ENCODE measurements at regions not wholly inside any gene's neighbourhood (a gene's known extent, or its start where the extent isn't known, plus 50 kb on each side); places are given as distances from the start of the nearest gene placed in this dataset.
"Not testable (repeated sequence)": the region's sequence is repeated elsewhere in the genome, so short reads cannot be mapped to it uniquely, and the experiment has no call there.

GRCh38 chrX:128691872-128692271 lies 639.7 kb upstream of the ACTRT1 start:
- no peak for DNase-seq (ENCODE audit: low spot score)
- intact Hi-C loops (cut with DNase I): no loop called here

DNA sequence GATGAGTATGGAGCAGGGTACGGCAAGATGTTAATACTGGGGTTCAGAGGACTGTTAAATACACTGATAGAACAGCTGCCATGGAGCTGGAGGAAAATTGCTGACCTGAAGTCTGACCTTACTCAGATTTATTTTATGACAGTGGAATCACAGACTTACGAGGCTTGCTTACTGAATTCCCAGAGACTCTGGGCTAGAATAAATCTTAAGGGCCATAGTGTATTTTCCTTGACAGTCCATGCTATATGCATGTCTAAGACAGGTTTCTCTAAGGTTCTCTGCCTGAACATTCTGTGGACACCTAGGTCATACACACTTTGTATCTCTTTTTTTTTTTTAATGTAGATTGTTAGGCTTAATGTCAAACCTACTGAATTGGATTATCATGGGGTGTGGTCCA lies 633.2 kb upstream of the ACTRT1 start:
- intact Hi-C loops (cut with DNase I): no loop called here
- DNase-seq (ENCODE audit: low spot score): no peak

GRCh38 chrX:128676651-128677050 lies 624.4 kb upstream of the ACTRT1 start:
- intact Hi-C loops (cut with DNase I): no loop called here
- DNase-seq (ENCODE audit: low spot score): no peak

GRCh38 chrX:128674326-128675086 lies 622.3 kb upstream of the ACTRT1 start:
- DNase-seq (ENCODE audit: low spot score): peak; percentile 62
- intact Hi-C loops (cut with DNase I): not testable (repeated sequence)

DNA sequence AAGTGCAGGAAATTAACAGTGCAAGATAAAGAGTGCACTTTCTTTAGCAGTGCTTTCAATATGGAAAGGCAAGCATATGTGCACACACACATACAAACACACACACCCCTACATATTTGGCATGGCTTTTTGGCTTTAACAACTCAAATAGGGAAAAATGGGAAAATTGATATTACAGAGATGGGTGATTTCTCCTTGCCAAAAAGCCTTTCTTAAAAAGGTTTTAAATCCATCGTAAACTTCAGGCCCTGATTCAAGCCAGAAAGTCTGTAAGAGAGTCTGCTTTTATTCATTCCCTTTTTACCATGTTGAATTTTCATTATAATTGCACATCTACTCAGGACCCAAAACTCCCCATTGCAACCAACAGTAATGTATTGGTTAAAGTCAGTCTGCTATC lies 612.0 kb upstream of the ACTRT1 start:
- DNase-seq (ENCODE audit: low spot score): no peak
- intact Hi-C loops (cut with DNase I): no loop called here

- intact Hi-C loops (cut with DNase I): no loop called here
- no peak for DNase-seq (ENCODE audit: low spot score)
These were observed 601.4 kb upstream of the ACTRT1 start for GRCh38 chrX:128653524-128654060.

DNA sequence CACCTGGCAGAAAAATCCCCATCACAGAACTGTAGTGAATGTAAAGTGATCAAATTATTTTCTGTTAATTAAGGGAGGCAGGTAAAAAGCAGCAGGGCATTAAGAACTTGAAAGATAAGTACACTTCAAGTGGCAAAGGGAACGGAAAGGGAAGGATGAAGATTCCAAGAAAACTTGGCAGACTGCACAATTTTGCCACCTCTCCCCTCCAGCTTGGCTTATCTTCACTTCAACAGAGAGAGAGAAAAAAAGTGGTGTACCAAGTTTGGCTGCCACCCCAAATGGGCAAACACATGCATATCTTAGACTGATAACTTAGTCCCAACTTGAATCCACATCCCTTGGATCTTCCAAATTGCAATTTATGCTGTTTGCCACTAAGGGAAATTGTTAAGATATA lies 598.1 kb upstream of the ACTRT1 start:
- no peak for DNase-seq (ENCODE audit: low spot score)
- intact Hi-C loops (cut with DNase I): no loop called here

- DNase-seq (ENCODE audit: low spot score): no peak
- intact Hi-C loops (cut with DNase I): no loop called here
These were observed 582.6 kb upstream of the ACTRT1 start for GRCh38 chrX:128634754-128635153.

DNA sequence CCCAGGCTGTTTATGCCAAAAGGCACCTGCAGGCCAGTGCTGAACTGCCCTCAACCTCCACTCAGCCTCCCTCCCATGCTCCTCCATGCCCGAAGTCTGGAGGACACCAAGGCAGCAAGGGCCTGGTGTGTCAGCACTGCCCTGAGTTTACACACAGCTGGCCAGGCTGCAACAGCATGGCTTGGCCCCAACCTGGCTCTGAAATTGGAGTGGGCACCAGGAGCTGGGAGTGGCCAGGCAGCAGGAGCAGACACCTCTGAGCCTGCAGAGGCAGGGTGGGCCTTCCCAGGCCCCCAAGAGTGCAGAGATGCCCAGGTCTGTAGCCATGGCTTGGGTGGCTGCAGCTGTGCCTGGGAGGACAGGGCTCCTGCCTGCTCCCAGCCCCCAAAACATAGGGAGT lies 571.2 kb upstream of the ACTRT1 start:
- intact Hi-C loops (cut with DNase I): no loop called here

DNA sequence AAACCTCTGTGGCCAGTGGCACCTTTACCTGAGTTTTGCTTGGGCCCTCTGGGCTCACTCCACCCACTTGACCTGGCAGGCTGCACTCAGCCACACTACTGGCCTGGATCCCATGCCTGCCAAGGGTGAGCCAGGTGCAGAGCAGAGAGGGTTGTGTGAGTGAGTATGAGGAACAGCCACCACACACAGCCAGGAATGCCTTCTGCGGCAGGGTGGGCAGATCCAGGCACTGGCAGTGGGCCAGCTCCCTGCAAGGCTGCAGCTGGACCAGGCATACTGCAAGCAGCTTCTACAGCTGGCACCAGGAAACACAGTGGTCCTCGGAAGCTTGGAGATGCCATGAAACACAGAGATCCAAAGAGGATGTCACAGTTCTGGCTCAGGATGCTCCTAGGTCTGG lies 570.1 kb upstream of the ACTRT1 start:
- intact Hi-C loops (cut with DNase I): no loop called here

More for the DNA sequence above, 571.2 kb upstream of the ACTRT1 start:
- DNase-seq (ENCODE audit: low spot score): peak; percentile 73

DNA sequence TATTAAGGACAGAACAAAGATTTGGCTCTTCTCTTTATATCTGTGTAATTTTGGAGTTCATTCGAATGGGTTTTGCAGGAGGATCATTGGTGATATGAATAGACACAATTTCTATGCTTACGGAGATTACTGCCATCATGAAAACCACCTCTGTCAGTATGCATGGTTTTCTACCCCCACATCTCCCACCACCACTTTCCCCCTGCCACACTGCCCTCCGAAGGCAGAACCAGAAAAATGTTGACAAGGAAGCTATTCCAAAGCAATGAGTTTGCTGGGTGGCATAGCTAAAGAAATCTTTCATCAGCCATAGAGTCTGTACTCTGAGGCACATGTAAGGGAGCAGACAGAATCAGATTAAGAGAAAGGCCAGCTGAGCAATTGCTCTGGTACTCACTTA lies 567.3 kb upstream of the ACTRT1 start:
- intact Hi-C loops (cut with DNase I): no loop called here
- no peak for DNase-seq (ENCODE audit: low spot score)

More for the DNA sequence above, 570.1 kb upstream of the ACTRT1 start:
- no peak for DNase-seq (ENCODE audit: low spot score)

DNA sequence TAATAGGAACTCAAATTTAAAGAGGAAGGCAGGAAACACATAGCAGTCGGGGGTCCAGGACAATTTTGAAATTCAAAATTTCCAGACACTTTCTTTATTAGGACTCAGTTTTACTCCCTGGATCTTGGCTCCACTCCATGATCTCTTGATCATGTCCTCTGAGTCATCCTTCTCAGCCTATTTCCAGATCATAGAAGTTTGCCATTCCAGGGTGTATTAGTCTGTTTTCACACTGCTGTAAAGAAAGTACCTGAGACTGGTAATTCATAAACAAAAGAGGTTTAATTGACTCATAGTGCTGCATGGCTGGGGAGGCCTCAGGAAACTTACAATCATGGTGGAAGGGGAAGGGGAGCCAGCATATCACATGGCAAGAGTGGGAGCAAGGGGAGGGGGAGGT lies 564.7 kb upstream of the ACTRT1 start:
- DNase-seq (ENCODE audit: low spot score): no peak
- intact Hi-C loops (cut with DNase I): no loop called here

GRCh38 chrX:128606817-128607216 lies 554.6 kb upstream of the ACTRT1 start:
- DNase-seq (ENCODE audit: low spot score); intact Hi-C loops (cut with DNase I): not testable (repeated sequence)

- intact Hi-C loops (cut with DNase I): not testable (repeated sequence)
- DNase-seq (ENCODE audit: low spot score): peak; percentile 75
These were observed 554.2 kb upstream of the ACTRT1 start for GRCh38 chrX:128606357-128606756.

GRCh38 chrX:128601706-128602105 lies 549.5 kb upstream of the ACTRT1 start:
- DNase-seq (ENCODE audit: low spot score): no peak
- intact Hi-C loops (cut with DNase I): no loop called here

GRCh38 chrX:128599632-128600031 lies 547.4 kb upstream of the ACTRT1 start:
- intact Hi-C loops (cut with DNase I): no loop called here
- no peak for DNase-seq (ENCODE audit: low spot score)

GRCh38 chrX:128582036-128582435 lies 529.8 kb upstream of the ACTRT1 start:
- no peak for DNase-seq (ENCODE audit: low spot score)
- intact Hi-C loops (cut with DNase I): no loop called here

DNA sequence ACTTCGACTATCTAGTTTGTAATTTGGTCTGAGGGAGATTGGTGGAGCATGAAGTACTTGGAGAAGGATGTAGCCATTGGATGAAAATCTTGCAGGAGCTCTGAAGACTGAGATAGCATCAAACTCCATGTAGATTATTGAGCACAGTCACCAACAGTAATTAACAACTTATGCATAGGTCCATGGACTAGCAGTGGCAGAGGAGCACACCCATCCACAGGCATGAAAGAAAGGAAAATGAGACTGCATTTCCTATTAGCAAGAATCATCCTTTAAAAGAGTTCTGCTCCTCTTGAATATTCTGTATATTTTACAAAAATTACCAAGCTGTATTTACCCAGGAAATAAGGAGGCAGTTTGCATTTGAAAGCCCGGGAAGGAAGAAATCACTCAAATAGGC lies 529.4 kb upstream of the ACTRT1 start:
- intact Hi-C loops (cut with DNase I): no loop called here
- no peak for DNase-seq (ENCODE audit: low spot score)

- intact Hi-C loops (cut with DNase I): no loop called here
- peak; percentile 75 for DNase-seq (ENCODE audit: low spot score)
These were observed 490.9 kb upstream of the ACTRT1 start for GRCh38 chrX:128543114-128543513.

DNA sequence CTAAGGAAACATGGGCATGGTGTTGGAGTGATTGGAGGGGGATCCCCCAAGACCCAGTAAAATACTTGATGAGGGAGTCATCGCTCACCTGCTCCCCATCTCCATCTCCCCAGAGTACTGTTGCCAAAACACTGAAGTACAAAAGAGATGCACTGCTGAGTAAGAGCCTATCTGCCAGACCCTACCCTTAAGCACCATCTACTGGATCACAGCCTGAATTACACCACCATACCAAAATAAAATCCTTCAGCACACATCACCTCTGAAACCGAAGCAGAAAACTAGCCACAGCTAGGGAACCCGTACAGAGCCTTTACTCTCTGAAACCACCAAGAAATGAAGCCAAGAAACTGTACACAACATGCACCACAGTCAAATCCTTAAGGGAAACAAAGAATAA lies 466.3 kb upstream of the ACTRT1 start:
- no peak for DNase-seq (ENCODE audit: low spot score)
- intact Hi-C loops (cut with DNase I): no loop called here

DNA sequence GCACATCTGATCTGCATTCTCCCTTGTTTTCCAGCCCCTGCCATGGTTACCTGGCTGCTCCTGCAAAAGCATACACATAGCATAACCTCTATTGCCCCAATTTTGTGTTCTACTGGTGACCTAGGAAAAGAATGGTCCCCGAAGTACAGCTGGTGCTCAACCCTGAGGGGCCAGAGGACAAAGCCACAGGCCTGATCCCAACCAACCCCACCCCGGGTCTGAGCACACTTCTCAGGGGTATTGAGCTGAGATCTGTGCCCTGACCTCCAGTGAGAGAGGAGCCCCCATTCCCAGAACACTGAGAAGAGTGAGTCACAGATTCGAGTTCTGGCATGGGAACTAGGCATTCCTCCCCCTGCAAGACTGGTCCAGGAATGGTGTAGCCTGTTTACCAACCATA lies 465.5 kb upstream of the ACTRT1 start:
- intact Hi-C loops (cut with DNase I): no loop called here
- DNase-seq (ENCODE audit: low spot score): peak; percentile 44
